ENCODE measurements at regions not wholly inside any gene's neighbourhood (a gene's known extent, or its start where the extent isn't known, plus 50 kb on each side); places are given as distances from the start of the nearest gene placed in this dataset.

DNA sequence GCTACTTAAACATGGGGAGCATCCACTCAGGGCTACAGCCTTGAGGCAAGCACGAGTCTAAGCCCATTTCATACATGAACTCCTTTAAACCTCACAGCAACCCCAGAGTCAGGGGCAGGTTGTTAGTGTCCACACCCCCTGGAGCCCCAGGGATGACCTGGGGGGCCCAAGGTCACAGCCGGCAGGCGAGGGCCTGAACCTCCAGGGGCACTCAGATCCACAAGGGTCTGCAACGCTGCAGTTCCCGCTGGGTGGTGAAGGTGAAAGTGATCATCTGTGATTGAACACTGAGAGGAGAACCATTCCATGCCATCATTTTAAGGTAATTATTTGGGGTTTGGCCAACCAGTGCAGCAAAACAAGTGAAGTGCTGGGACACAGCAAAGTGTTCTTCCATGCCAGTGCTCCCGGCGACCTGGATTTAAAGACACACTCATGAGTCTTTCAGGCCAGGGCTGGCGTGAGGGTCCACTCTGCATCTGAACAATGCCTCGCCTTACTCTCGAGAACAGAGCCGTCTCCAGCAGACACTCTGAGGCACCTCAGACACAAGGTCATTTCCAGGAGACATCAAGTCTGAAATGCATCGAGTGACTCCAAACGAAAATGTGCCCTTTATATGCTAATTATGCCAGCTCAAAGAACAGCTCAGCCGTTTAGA, 61.6 kb upstream of the SNTG2 start:
- TF ChIP-seq, protein P1, sequence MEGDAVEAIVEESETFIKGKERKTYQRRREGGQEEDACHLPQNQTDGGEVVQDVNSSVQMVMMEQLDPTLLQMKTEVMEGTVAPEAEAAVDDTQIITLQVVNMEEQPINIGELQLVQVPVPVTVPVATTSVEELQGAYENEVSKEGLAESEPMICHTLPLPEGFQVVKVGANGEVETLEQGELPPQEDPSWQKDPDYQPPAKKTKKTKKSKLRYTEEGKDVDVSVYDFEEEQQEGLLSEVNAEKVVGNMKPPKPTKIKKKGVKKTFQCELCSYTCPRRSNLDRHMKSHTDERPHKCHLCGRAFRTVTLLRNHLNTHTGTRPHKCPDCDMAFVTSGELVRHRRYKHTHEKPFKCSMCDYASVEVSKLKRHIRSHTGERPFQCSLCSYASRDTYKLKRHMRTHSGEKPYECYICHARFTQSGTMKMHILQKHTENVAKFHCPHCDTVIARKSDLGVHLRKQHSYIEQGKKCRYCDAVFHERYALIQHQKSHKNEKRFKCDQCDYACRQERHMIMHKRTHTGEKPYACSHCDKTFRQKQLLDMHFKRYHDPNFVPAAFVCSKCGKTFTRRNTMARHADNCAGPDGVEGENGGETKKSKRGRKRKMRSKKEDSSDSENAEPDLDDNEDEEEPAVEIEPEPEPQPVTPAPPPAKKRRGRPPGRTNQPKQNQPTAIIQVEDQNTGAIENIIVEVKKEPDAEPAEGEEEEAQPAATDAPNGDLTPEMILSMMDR (IDR thresholded peaks at IDR 0.05), result no peak
- TF ChIP-seq POLR2A (IDR thresholded peaks at IDR 0.05), result no peak
